GM12878 (cell line): ENCODE measurements at regions not wholly inside any gene's neighbourhood (a gene's known extent, or its start where the extent isn't known, plus 50 kb on each side); places are given as distances from the start of the nearest gene placed in this dataset.

Source experiments
- ATAC-seq: fragments of 200-7000 bp; cut with Tn5 transposase; 3 replicates; pipeline ENCODE4 v1.9.1; 2020; ENCODE audit warnings: mild to moderate bottlenecking, moderate library complexity
- BruUV-seq: library from RNA; stranded (reverse); fragments of 400-500 nt; replicated peaks from 2 replicates; lab custom pipeline; 2021; lab: Mats Ljungman, UMichigan
- CTCF ChIA-PET: fragments of 300-600 bp; sonication (Branson Sonifier 250); formaldehyde crosslinking; extraction: SDS; loops from one replicate; lab custom pipeline; 2021; ENCODE audit warnings: inconsistent platforms; lab: Yijun Ruan, JAX
- POLR2A ChIA-PET: fragments of 350-600 bp; formaldehyde crosslinking; extraction: SDS; loops from one replicate; lab custom pipeline; 2021; ENCODE audit warnings: inconsistent platforms; lab: Charles Lee
- RAD21 ChIA-PET: fragments of 300-600 bp; sonication (Branson Sonifier 250); formaldehyde crosslinking; loops from one replicate; lab custom pipeline; 2023; ENCODE audit warnings: antibody characterized with exemption; ENCODE audit not compliant: unreplicated experiment; lab: Charles Lee
- SMC1A ChIA-PET: fragments of 300-600 bp; sonication (Branson Sonifier 250); formaldehyde crosslinking; loops from one replicate; lab custom pipeline; 2023; ENCODE audit not compliant: unreplicated experiment, uncharacterized antibody; lab: Charles Lee
- DNase-seq: peaks from one replicate; pipeline ENCODE4 v3.0.0-alpha.2; 2011; ENCODE audit warnings: low read depth, low spot score
- FAIRE-seq: peaks from 3 replicates; lab custom pipeline; 2011; peaks lifted over from hg19 to GRCh38; lab: Jason Lieb, UNC
- H2AFZ ChIP-seq: 2 replicates; pipeline ENCODE4 v1.6.0; 2011; ENCODE audit warnings: low read depth, low read length, control low read depth; ENCODE audit not compliant: control insufficient read depth
- H3K27ac ChIP-seq: 2 replicates; pipeline ENCODE4 v1.5.1; 2011; ENCODE audit warnings: control low read depth; ENCODE audit not compliant: control insufficient read depth, insufficient read depth
- H3K27me3 ChIP-seq, 2 experiments: replicated peaks in 1 of 2; 2 replicates each; pipeline versions ENCODE4 v1.6.0 to v1.6.1; 2011; ENCODE audit warnings: low read length in 1 of 2; ENCODE audit not compliant: control insufficient read depth in 2 of 2, insufficient read depth in 2 of 2
- H3K36me3 ChIP-seq, 2 experiments: 2 replicates each; pipeline ENCODE4 v1.5.1; 2011; ENCODE audit warnings: low read length in 1 of 2; ENCODE audit not compliant: control insufficient read depth in 2 of 2, insufficient read depth in 2 of 2
- H3K4me1 ChIP-seq: 2 replicates; pipeline ENCODE4 v1.6.1; 2011; ENCODE audit warnings: mild to moderate bottlenecking, low read length, moderate library complexity, mixed read lengths; ENCODE audit not compliant: control insufficient read depth, insufficient read depth
- H3K4me2 ChIP-seq: 2 replicates; pipeline ENCODE4 v1.6.0; 2011; ENCODE audit warnings: control low read depth; ENCODE audit not compliant: control insufficient read depth, insufficient read depth
- H3K4me3 ChIP-seq: fragments of 200-600 bp; sonication (generic); 2 replicates; pipeline ENCODE4 v1.5.1; 2016
- H3K79me2 ChIP-seq: 2 replicates; pipeline ENCODE4 v1.6.0; 2011; ENCODE audit warnings: low read length; ENCODE audit not compliant: control insufficient read depth, insufficient read depth
- H3K9ac ChIP-seq: 2 replicates; pipeline ENCODE4 v1.8.0; 2011; ENCODE audit warnings: low read length, control low read depth, mixed read lengths; ENCODE audit not compliant: control insufficient read depth, insufficient read depth
- H3K9me3 ChIP-seq: replicated peaks from 3 replicates; pipeline ENCODE4 v1.5.1; 2011; ENCODE audit warnings: mild to moderate bottlenecking, low read length; ENCODE audit not compliant: control insufficient read depth, insufficient read depth
- H4K20me1 ChIP-seq: 2 replicates; pipeline ENCODE4 v1.6.0; 2011; ENCODE audit not compliant: control insufficient read depth, insufficient read depth
- BCL11A ChIP-seq: IDR thresholded peaks from 2 replicates; pipeline ENCODE4 v1.6.1; 2011; ENCODE audit warnings: low read depth, low read length
- CHD2 ChIP-seq: IDR thresholded peaks from 2 replicates; pipeline ENCODE4 v1.6.1; 2011; ENCODE audit warnings: low read depth, low read length, improper control_type of control experiment, borderline replicate concordance
- DPF2 ChIP-seq: fragments of 450-650 bp; IDR thresholded peaks from 2 replicates; pipeline ENCODE4 v1.6.1; 2017; ENCODE audit warnings: mild to moderate bottlenecking
- GATAD2B ChIP-seq: fragments of 450-650 bp; conservative IDR thresholded peaks from 2 replicates; pipeline ENCODE4 v1.6.1; 2017; ENCODE audit warnings: low read depth, mild to moderate bottlenecking, moderate library complexity
- JUNB ChIP-seq: IDR thresholded peaks from 2 replicates; pipeline ENCODE4 v1.6.1; 2016; ENCODE audit warnings: antibody characterized with exemption, mild to moderate bottlenecking
- MXI1 ChIP-seq: fragments of 150-350 bp; IDR thresholded peaks from 2 replicates; pipeline ENCODE4 v1.6.1; 2011; ENCODE audit warnings: low read depth, mild to moderate bottlenecking, inconsistent platforms, low read length, improper control_type of control experiment
- NFYA ChIP-seq: IDR thresholded peaks from 2 replicates; pipeline ENCODE4 v1.6.1; 2011; ENCODE audit warnings: low read depth, mild to moderate bottlenecking, low read length, improper control_type of control experiment, borderline replicate concordance
- NR2C2 ChIP-seq: IDR thresholded peaks from 2 replicates; pipeline ENCODE4 v1.6.1; 2011; ENCODE audit warnings: borderline replicate concordance, low read depth; ENCODE audit not compliant: control insufficient read depth, insufficient read length
- POU2F2 ChIP-seq: IDR thresholded peaks from 3 replicates; pipeline ENCODE4 v1.6.1; 2011; ENCODE audit warnings: low read depth, mild to moderate bottlenecking, low read length, borderline replicate concordance
- RAD51 ChIP-seq: fragments of 450-650 bp; IDR thresholded peaks from 2 replicates; pipeline ENCODE4 v1.6.1; 2016; ENCODE audit warnings: moderate library complexity, mild to moderate bottlenecking, inconsistent platforms
- SIN3A ChIP-seq: IDR thresholded peaks from 2 replicates; pipeline ENCODE4 v1.6.1; 2012; ENCODE audit warnings: low read depth, low read length, improper control_type of control experiment
- SUPT20H ChIP-seq: IDR thresholded peaks from 2 replicates; pipeline ENCODE4 v1.6.1; 2011; ENCODE audit warnings: low read depth, mild to moderate bottlenecking, low read length, moderate library complexity, borderline replicate concordance; ENCODE audit not compliant: control insufficient read depth
- WRNIP1 ChIP-seq: IDR thresholded peaks from 2 replicates; pipeline ENCODE4 v1.6.1; 2011; ENCODE audit warnings: low read depth, low read length, improper control_type of control experiment, borderline replicate concordance
- ZNF384 ChIP-seq: IDR thresholded peaks from 2 replicates; pipeline ENCODE4 v1.6.1; 2012; ENCODE audit warnings: low read depth, mild to moderate bottlenecking, low read length, improper control_type of control experiment, borderline replicate concordance
- WGBS: methylation state at CpG from one replicate; pipeline ENCODE4 v1.1.6; 2016; ENCODE audit warnings: low lambda C conversion rate; ENCODE audit not compliant: insufficient replicate concordance, insufficient coverage; ENCODE audit errors: missing lambda C conversion rate; 5-methylcytosine and 5-hydroxymethylcytosine counted together
- in situ Hi-C: fragments of 300-500 bp; cut with MboI; formaldehyde crosslinking; loops from 9 replicates; pipeline ENCODE4 v1.14.3; 2018; ENCODE audit warnings: mixed read lengths
- intact Hi-C: fragments of 100-400 bp; cut with micrococcal nuclease; formaldehyde crosslinking; loops from one replicate; pipeline ENCODE4 v1.14.2; 2022; ENCODE audit not compliant: unreplicated experiment
- TF ChIP-seq, protein P1 (sequence below): IDR thresholded peaks from 2 replicates; pipeline ENCODE4 v1.6.1; 2012; ENCODE audit warnings: low read depth, low read length, improper control_type of control experiment

DNA sequence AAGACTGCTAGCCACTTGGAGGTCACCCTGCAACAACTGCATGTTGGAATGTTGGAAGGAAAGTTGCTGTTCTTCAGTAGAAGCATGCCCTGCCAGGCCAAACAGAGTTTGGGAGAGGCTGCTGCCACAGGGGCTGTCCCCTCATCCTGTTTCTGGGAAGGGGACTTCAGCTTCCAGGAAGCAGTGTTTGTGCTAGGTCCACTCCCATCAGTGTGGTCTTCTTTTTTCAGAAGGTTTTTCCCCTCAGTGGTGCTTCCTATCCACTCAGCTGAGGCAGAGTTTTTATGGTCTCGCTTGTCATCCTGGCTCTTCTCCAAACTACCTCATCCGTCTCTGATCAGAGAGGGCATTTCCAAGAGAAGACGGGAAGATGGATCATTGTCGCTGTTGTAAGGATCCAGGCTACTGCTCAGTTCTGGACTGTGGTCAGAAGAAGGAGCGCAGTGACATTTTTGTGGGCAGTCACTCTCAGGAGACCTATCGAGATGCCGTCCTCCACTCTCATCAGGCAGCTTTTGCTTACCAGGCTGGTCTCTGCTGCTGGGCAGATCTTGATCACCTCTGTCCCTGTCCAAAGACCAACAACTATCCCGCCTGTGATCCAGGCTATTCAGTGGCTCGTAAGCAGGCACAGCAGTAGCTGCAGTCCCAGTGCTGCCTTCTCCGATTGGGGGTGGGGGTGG, 97.8 kb upstream of the C5orf63 start:
- no peak for ATAC-seq
- ChIA-PET RAD21 (no interaction called here), POLR2A (no interaction called here), CTCF (no interaction called here), SMC1A (no interaction called here)
- no peaks in the 10 kb centered on the region for H3K4me1 ChIP-seq
- H3K4me3 ChIP-seq, result no peak overlapping the region
- no peaks in the 10 kb centered on the region for H3K27me3 ChIP-seq
- H3K79me2 ChIP-seq, result no peaks in the 10 kb centered on the region
- TF ChIP-seq JUNB (no peak), RAD51 (no peak), SUPT20H (no peak), WRNIP1 (no peak), MXI1 (no peak), GATAD2B (no peak), ZNF384 (no peak), NFYA (no peak), BCL11A (no peak), NR2C2 (no peak), POU2F2 (no peak), CHD2 (no peak), DPF2 (no peak), SIN3A (no peak)
- TF ChIP-seq, protein P1, sequence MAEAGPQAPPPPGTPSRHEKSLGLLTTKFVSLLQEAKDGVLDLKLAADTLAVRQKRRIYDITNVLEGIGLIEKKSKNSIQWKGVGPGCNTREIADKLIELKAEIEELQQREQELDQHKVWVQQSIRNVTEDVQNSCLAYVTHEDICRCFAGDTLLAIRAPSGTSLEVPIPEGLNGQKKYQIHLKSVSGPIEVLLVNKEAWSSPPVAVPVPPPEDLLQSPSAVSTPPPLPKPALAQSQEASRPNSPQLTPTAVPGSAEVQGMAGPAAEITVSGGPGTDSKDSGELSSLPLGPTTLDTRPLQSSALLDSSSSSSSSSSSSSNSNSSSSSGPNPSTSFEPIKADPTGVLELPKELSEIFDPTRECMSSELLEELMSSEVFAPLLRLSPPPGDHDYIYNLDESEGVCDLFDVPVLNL, result no peak
- no peaks in the 10 kb centered on the region for H4K20me1 ChIP-seq
- FAIRE-seq, result no peak
- DNase-seq, result no peak
- H3K36me3 ChIP-seq, result no peaks in the 10 kb centered on the region
- BruUV-seq, result no TSS peak
- in situ Hi-C loops (no loop called here), intact Hi-C loops (no loop called here)
- H3K27ac ChIP-seq, result no peak overlapping the region
- no peak overlapping the region for H2AFZ ChIP-seq
- WGBS, result 62% methylated on average over 10 of the region's 10 CpGs
- no peak overlapping the region for H3K4me2 ChIP-seq
- no peaks in the 10 kb centered on the region for H3K9me3 ChIP-seq
- H3K9ac ChIP-seq, result no peak overlapping the region
